Left ventricle myocardium inferior (tissue), 1 donor: ENCODE measurements at regions not wholly inside any gene's neighbourhood (a gene's known extent, or its start where the extent isn't known, plus 50 kb on each side); places are given as distances from the start of the nearest gene placed in this dataset.

Source experiments
- DNase-seq: peaks from one replicate; pipeline ENCODE4 v3.0.0-alpha.2; 2020
- H3K27ac ChIP-seq: fragments of 200-600 bp; replicated peaks from 2 replicates; pipeline ENCODE4 v1.8.0; 2021
- H3K27me3 ChIP-seq: fragments of 200-600 bp; 2 replicates; pipeline ENCODE4 v1.8.0; 2021; ENCODE audit warnings: low read depth
- H3K36me3 ChIP-seq: fragments of 200-600 bp; 2 replicates; pipeline ENCODE4 v1.8.0; 2021
- H3K4me1 ChIP-seq: fragments of 200-600 bp; 2 replicates; pipeline ENCODE4 v1.8.0; 2021
- H3K4me3 ChIP-seq: fragments of 200-600 bp; 2 replicates; pipeline ENCODE4 v1.8.0; 2021; ENCODE audit warnings: mild to moderate bottlenecking, moderate library complexity
- H3K9me3 ChIP-seq: fragments of 200-600 bp; replicated peaks from 2 replicates; pipeline ENCODE4 v1.8.0; 2021
- CTCF ChIP-seq: fragments of 200-600 bp; IDR thresholded peaks from 2 replicates; pipeline ENCODE4 v1.8.0; 2021; ENCODE audit warnings: antibody characterized with exemption, mild to moderate bottlenecking, borderline replicate concordance
- intact Hi-C: fragments of 100-400 bp; cut with micrococcal nuclease; formaldehyde crosslinking; loops from one replicate; pipeline ENCODE4 v1.11.0; 2022
- donor health status: DM: no; HTN: yes; CAD: no; lungs with severe emphysema.

- no peaks in the 10 kb centered on the region for H3K27me3 ChIP-seq
- H3K4me3 ChIP-seq, result no peak overlapping the region
- H3K36me3 ChIP-seq, result no peaks in the 10 kb centered on the region
- H3K27ac ChIP-seq, result no peak overlapping the region
- no peak for TF ChIP-seq CTCF
- peaks cover 30% of the 10 kb centered on the region for H3K4me1 ChIP-seq
- peaks cover 6% of the 10 kb centered on the region for H3K9me3 ChIP-seq
- intact Hi-C loops, result no loop called here
- DNase-seq, result no peak
Measured at GRCh38 chr10:36175954-36176353, 533.9 kb upstream of the FZD8 start.

DNA sequence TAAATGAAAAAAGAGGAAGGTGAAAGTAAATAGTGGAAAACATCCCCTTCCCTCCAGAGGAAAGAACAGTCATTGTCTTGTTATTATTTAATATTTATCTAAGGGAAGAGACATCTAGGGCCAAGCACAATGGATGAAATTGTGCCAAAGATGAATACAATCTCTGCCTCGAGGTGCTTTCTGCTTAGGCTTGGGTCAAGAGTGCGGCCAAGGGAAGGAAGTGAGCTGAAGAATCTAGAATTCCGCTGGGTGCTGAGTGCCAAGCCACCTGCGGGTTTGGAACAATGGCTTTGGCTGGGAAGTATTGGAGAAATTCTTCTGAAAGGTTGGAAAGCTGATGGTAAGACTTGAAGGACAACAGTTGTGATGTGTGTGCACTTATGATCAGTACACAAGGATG lies 531.3 kb upstream of the FZD8 start:
- Histone ChIP-seq H3K9me3 (no peaks in the 10 kb centered on the region), H3K4me3 (no peak overlapping the region), H3K36me3 (no peaks in the 10 kb centered on the region), H3K27ac (no peak overlapping the region), H3K27me3 (no peaks in the 10 kb centered on the region), H3K4me1 (peaks cover 30% of the 10 kb centered on the region)
- no peak for DNase-seq
- no peak for TF ChIP-seq CTCF
- intact Hi-C loops, result no loop called here

- Histone ChIP-seq H3K9me3 (no peaks in the 10 kb centered on the region), H3K4me3 (no peak overlapping the region), H3K4me1 (peaks cover 30% of the 10 kb centered on the region), H3K27ac (peak overlapping the region; percentile 15), H3K27me3 (no peaks in the 10 kb centered on the region), H3K36me3 (no peaks in the 10 kb centered on the region)
- intact Hi-C loops, result no loop called here
- no peak for TF ChIP-seq CTCF
- no peak for DNase-seq
Measured at GRCh38 chr10:36171953-36172940, 530.2 kb upstream of the FZD8 start.

DNA sequence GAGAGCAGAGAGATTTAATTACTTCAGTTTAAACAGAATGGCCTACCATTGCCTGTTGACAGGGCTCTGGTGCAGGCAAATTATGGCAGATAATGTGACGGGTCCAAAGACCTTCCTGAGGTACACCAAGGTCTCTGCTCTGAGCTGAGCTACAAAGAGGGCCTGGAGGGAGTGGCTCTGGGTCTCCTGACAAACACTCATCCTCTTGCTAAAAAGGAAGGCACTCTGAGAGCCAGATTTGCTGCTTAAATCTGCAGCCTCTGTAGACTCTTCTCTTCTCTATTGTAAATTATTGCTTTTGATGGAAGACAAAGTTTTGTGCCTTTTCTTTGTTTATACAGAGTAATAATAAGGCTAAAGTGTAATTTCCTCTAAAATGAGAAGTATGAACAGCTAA lies 529.5 kb upstream of the FZD8 start:
- no peak overlapping the region for H3K4me3 ChIP-seq
- DNase-seq, result no peak
- no peak overlapping the region for H3K27ac ChIP-seq
- H3K36me3 ChIP-seq, result no peaks in the 10 kb centered on the region
- H3K9me3 ChIP-seq, result no peaks in the 10 kb centered on the region
- intact Hi-C loops, result no loop called here
- no peak for TF ChIP-seq CTCF
- peaks cover 30% of the 10 kb centered on the region for H3K4me1 ChIP-seq
- H3K27me3 ChIP-seq, result no peaks in the 10 kb centered on the region

GRCh38 chr10:36170943-36171501 lies 528.9 kb upstream of the FZD8 start:
- intact Hi-C loops, result no loop called here
- Histone ChIP-seq H3K4me1 (peaks cover 30% of the 10 kb centered on the region), H3K27me3 (no peaks in the 10 kb centered on the region), H3K4me3 (no peak overlapping the region), H3K36me3 (no peaks in the 10 kb centered on the region), H3K27ac (no peak overlapping the region), H3K9me3 (no peaks in the 10 kb centered on the region)
- TF ChIP-seq CTCF, result no peak
- DNase-seq, result no peak
